ENCODE measurements at regions not wholly inside any gene's neighbourhood (a gene's known extent, or its start where the extent isn't known, plus 50 kb on each side); places are given as distances from the start of the nearest gene placed in this dataset.

DNA sequence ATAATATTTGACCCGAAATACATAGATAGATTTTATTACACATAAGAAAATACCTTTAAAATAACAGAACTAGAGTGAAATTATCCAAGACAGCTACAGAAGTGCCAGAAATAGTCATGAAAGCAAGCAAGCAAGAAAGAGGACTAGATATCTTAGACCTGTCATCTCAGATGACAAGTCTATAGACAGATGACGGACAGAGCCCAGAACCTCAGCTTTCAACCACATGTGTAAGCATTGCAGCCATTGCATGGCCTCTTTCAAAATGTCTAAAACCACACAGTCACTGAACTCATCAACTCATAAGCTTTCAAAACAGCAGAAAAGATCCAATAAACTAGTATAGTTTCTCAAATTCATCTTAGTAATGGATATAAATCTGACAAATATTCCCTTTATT lies 59.8 kb upstream of the FHIT start:
- no peak overlapping the region for H3K4me3 ChIP-seq (replicated peaks; ENCODE audit: low read depth, low read length)
- TF ChIP-seq, protein P1, sequence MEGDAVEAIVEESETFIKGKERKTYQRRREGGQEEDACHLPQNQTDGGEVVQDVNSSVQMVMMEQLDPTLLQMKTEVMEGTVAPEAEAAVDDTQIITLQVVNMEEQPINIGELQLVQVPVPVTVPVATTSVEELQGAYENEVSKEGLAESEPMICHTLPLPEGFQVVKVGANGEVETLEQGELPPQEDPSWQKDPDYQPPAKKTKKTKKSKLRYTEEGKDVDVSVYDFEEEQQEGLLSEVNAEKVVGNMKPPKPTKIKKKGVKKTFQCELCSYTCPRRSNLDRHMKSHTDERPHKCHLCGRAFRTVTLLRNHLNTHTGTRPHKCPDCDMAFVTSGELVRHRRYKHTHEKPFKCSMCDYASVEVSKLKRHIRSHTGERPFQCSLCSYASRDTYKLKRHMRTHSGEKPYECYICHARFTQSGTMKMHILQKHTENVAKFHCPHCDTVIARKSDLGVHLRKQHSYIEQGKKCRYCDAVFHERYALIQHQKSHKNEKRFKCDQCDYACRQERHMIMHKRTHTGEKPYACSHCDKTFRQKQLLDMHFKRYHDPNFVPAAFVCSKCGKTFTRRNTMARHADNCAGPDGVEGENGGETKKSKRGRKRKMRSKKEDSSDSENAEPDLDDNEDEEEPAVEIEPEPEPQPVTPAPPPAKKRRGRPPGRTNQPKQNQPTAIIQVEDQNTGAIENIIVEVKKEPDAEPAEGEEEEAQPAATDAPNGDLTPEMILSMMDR (IDR thresholded peaks at IDR 0.05; ENCODE audit: low read length, missing control alignments) = no peak
- no peak for DNase-seq (ENCODE audit: low read depth)

DNA sequence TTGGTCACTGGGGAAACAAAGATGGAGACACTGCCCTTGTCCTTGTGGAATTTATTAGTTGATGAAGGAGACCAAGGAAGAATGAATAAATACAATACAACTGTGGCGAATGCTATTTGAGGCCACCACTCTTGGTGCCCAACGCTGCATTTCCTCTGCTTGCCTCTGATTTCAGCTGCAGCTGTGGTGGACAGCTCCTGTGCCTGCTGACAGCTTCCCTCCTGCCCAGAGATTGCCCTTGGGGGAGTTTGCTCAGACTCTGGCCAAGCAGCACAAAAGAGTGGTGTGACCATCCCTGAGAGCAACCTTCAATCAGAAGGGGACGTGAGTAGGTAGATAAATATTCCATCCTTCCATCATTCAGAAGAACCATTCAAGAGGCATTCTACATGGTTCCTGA lies 64.6 kb upstream of the FHIT start:
- TF ChIP-seq, protein P1 (IDR thresholded peaks at IDR 0.05; ENCODE audit: low read length, missing control alignments) = no peak
- DNase-seq (ENCODE audit: low read depth) = peak; percentile 2
- no peak overlapping the region for H3K4me3 ChIP-seq (replicated peaks; ENCODE audit: low read depth, low read length)

DNA sequence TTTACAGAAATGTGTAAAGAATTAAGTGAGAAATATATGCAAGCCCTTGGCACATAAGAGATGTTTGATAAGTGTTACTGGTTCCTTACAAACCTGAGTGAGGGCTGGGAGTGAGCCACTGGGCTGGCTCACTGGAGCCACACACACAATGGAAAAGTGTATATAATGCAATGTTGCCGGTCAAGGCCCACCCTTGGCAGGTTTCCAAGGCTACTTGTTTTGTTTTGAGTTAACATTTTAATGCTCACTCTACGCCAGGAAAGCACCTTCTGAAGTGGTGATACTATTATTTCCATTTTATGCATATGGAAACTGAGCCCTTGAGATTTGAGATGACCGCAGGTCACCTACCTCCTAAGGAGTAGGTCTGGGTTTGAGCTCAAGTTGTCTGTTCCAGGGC lies 71.8 kb upstream of the FHIT start:
- H3K4me3 ChIP-seq (replicated peaks; ENCODE audit: low read depth, low read length) = no peak overlapping the region
- no peak for DNase-seq (ENCODE audit: low read depth)
- TF ChIP-seq, protein P1 (IDR thresholded peaks at IDR 0.05; ENCODE audit: low read length, missing control alignments) = no peak

DNA sequence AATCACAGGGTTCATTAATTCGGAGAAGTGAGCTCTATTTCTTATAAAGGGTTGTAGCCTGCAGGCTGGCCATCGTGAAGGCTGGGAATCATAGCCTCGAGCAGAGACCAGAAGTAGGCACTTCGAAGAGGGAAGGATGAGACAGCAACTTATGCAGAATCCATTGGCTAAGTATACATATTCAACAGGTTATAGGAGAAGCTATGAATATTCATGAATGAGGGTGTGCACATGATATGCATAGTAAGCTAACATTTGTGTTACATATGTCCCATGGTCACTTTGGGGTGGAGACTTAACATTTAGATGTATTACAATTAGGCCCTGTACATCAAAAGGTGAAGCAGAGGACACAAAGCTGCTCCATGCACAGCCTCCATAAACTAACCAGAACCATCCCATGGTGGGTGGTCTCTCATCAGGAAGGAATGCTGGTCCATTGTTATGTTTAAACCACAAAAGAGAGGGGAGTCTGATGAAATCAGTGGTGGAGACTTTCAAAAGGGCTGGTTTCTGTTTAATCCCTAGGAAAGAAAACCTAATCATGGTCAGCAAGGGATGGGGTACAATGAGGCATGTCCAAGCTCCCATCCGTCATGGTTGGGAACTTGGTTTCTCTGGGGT lies 80.8 kb upstream of the FHIT start:
- TF ChIP-seq, protein P1 (IDR thresholded peaks at IDR 0.05; ENCODE audit: low read length, missing control alignments) = no peak
- H3K4me3 ChIP-seq (replicated peaks; ENCODE audit: low read depth, low read length) = no peak overlapping the region
- no peak for DNase-seq (ENCODE audit: low read depth)

DNA sequence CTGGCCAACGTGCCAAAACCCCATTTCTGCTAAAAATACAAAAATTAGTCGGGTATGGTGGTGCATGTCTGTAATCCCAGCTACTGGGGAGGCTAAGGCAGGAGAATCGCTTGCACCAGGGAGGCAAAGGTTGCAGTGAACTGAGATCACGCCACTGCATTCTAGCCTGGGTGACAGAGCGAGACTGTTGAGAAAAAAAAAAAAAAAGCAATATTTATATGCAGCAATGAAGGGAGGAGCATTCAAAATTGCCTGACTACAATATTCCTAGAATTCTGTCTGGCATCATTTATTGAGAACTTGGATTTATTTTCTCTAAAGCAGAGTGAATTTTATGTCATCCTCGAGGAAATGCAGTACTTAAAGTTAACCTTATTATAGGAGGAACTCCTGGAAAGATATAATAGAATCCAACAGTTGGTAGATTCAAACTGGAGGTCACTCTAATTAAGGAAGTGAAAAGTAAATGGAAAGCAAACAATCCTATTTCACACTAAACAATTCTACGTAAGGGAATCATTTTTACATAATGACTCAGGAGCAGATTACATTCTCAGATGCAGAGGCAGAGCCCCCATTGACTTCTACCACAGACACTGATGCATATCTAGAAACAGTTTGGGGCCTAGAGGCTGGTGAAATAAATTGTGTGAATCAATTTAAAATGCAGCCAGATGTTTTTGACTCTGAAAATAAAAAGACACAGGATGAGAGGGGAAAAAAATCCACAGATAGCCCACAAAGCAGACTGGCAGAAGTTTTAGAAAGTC lies 82.1 kb upstream of the FHIT start:
- TF ChIP-seq, protein P1 (IDR thresholded peaks at IDR 0.05; ENCODE audit: low read length, missing control alignments) = no peak
- no peak overlapping the region for H3K4me3 ChIP-seq (replicated peaks; ENCODE audit: low read depth, low read length)
- no peak for DNase-seq (ENCODE audit: low read depth)

DNA sequence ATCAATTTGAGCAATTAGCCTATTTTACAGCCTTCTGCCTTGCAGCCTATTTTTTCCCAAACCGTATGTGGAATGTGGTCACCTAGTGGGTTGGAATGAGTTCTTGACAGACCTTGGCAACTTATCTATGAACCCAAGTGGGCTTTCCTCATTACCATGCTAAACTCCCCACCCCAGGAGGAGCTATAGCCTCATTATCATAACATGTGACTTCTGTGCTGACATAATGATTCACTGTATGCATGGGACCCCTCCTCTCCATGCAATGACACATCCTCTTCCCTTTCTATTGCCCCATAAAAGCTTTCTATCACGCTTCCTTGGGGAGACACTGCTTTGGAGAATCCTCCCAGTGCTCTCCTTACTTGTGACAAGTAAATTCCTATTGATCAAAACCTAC lies 83.5 kb upstream of the FHIT start:
- H3K4me3 ChIP-seq (replicated peaks; ENCODE audit: low read depth, low read length) = no peak overlapping the region
- TF ChIP-seq, protein P1 (IDR thresholded peaks at IDR 0.05; ENCODE audit: low read length, missing control alignments) = no peak
- DNase-seq (ENCODE audit: low read depth) = no peak

Measured in fibroblast of pulmonary artery (primary cell).